Spleen (tissue), 11 donors: ENCODE measurements at regions not wholly inside any gene's neighbourhood (a gene's known extent, or its start where the extent isn't known, plus 50 kb on each side); places are given as distances from the start of the nearest gene placed in this dataset.
A peak's percentile ranks its signal among the peaks of the same experiment; 100 is the strongest.
"Not testable (repeated sequence)": the region's sequence is repeated elsewhere in the genome, so short reads cannot be mapped to it uniquely, and the experiment has no call there.

Source experiments
- DNase-seq: peaks from one replicate; pipeline ENCODE4 v3.0.0-alpha.2; 2020
- H3K27ac ChIP-seq, 8 donors: fragments of 200-600 bp; sonication (generic) in 7 of 8; 1 replicate in 4 of 8; 2 replicates in 4 of 8; pipeline versions ENCODE4 v1.5.0 to v1.8.0; 2016 to 2021; ENCODE audit warnings: inconsistent platforms in 4 of 8, mild to moderate bottlenecking in 4 of 8, moderate library complexity in 1 of 8
- H3K27me3 ChIP-seq, 7 donors: fragments of 200-600 bp; sonication (generic) in 6 of 7; replicated peaks in 1 of 7; 1 replicate in 4 of 7; 2 replicates in 3 of 7; pipeline versions ENCODE4 v1.5.0 to v1.8.0; 2016 to 2021; ENCODE audit warnings: inconsistent platforms in 3 of 7, mild to moderate bottlenecking in 1 of 7
- H3K36me3 ChIP-seq, 6 donors: fragments of 200-600 bp; sonication (generic) in 5 of 6; 1 replicate in 4 of 6; 2 replicates in 2 of 6; pipeline versions ENCODE4 v1.5.0 to v1.8.0; 2016 to 2021; ENCODE audit warnings: inconsistent platforms in 2 of 6
- H3K4me1 ChIP-seq, 6 donors: fragments of 200-600 bp; sonication (generic) in 5 of 6; 1 replicate in 3 of 6; 2 replicates in 3 of 6; pipeline versions ENCODE4 v1.5.0 to v1.8.0; 2016 to 2021; ENCODE audit warnings: inconsistent platforms in 3 of 6
- H3K4me3 ChIP-seq, 8 donors: fragments of 200-600 bp; sonication (generic) in 7 of 8; 1 replicate in 4 of 8; 2 replicates in 4 of 8; pipeline versions ENCODE4 v1.5.0 to v1.8.0; 2016 to 2021; ENCODE audit warnings: inconsistent platforms in 4 of 8, mild to moderate bottlenecking in 4 of 8, moderate library complexity in 2 of 8
- H3K9me3 ChIP-seq, 8 donors: fragments of 200-600 bp; sonication (generic) in 7 of 8; 1 replicate in 4 of 8; 2 replicates in 4 of 8; pipeline versions ENCODE4 v1.5.0 to v1.8.0; 2016 to 2021; ENCODE audit warnings: inconsistent platforms in 4 of 8
- CTCF ChIP-seq, 11 experiments: fragments of 200-600 bp in 7 of 11; fragments of 450-650 bp in 4 of 11; sonication (generic) in 4 of 11; IDR thresholded peaks in 8 of 11; conservative IDR thresholded peaks in 3 of 11; 1 replicate in 7 of 11; 2 replicates in 4 of 11; pipeline versions ENCODE4 v1.4.0 to v1.8.0; 2016 to 2021; ENCODE audit warnings: antibody characterized with exemption in 11 of 11, inconsistent platforms in 4 of 11, mild to moderate bottlenecking in 1 of 11
- POLR2A ChIP-seq, 3 donors: fragments of 450-650 bp; IDR thresholded peaks; one replicate each; pipeline ENCODE4 v1.5.1; 2017; ENCODE audit warnings: antibody characterized with exemption in 3 of 3, mild to moderate bottlenecking in 1 of 3
- POLR2AphosphoS5 ChIP-seq, 3 donors: sonication (generic); formaldehyde crosslinking; IDR thresholded peaks; one replicate each; pipeline ENCODE4 v1.5.1; 2017; ENCODE audit warnings: antibody characterized with exemption in 3 of 3
- WGBS, 5 donors: extraction: QIAGEN DNeasy Blood & Tissue Kit in 3 of 5; methylation state at CpG; one replicate each; pipeline versions ENCODE4 v1.1.5 to v1.1.7; 2013 to 2018; 5-methylcytosine and 5-hydroxymethylcytosine counted together
- intact Hi-C: fragments of 100-400 bp; cut with DNase I; formaldehyde crosslinking; loops from one replicate; pipeline ENCODE4 v1.15.0; 2023; ENCODE audit warnings: low total_unique reads
- donor health status: healthy with polysubstance abuse.
- donor health status: DM: no; HTN: no; CAD: no; lungs with moderate emphysema.
- donor health status: DM: no; HTN: no; CAD: no.
- donor health status: Bipolar disorder and iron deficiency.
- donor health status: healthy.
- donor health status: DM: no; HTN: no; CAD: no.
- donor health status: DM: yes; HTN: yes; CAD: no.

GRCh38 chr12:107600581-107601144 is 84.9 kb upstream of the PWP1 start:
- TF ChIP-seq CTCF (IDR thresholded peaks at IDR 0.05 in 8 of 11, conservative IDR thresholded peaks at IDR 0.05 in 3 of 11) = no peak
- TF ChIP-seq POLR2AphosphoS5 (IDR thresholded peaks at IDR 0.05) = no peak
- no peak for TF ChIP-seq POLR2A (IDR thresholded peaks at IDR 0.05)
- WGBS, 5 donors = 64 to 85% (median 77%) methylated on average over 4 of the region's 4 CpGs

GRCh38 chr12:107602446-107602845 is 83.2 kb upstream of the PWP1 start:
- Histone ChIP-seq H3K36me3 (no peaks in the 10 kb centered on the region), H3K27ac (no peak overlapping the region)
- 85 to 95% (median 93%) methylated on average over 9 of the region's 9 CpGs for WGBS, 5 donors

More at GRCh38 chr12:107600581-107601144, 84.9 kb upstream of the PWP1 start:
- intact Hi-C loops = no loop called here
- Histone ChIP-seq H3K27me3 (no peaks in the 10 kb centered on the region), H3K27ac (no peak overlapping the region), H3K4me1 (no peaks in the 10 kb centered on the region), H3K9me3 (no peaks in the 10 kb centered on the region), H3K36me3 (no peaks in the 10 kb centered on the region), H3K4me3 (no peak overlapping the region)
- no peak for DNase-seq

GRCh38 chr12:107605293-107605692 is 80.3 kb upstream of the PWP1 start:
- Histone ChIP-seq H3K27me3 (peaks cover 0 to 3% (median 0%) of the 10 kb centered on the region in 7 donors), H3K36me3 (no peaks in the 10 kb centered on the region), H3K4me3 (no peak overlapping the region), H3K27ac (no peak overlapping the region), H3K9me3 (no peaks in the 10 kb centered on the region), H3K4me1 (no peaks in the 10 kb centered on the region)
- TF ChIP-seq CTCF (IDR thresholded peaks at IDR 0.05 in 8 of 11, conservative IDR thresholded peaks at IDR 0.05 in 3 of 11) (no peak), POLR2AphosphoS5 (IDR thresholded peaks at IDR 0.05) (no peak), POLR2A (IDR thresholded peaks at IDR 0.05) (no peak)
- intact Hi-C loops = no loop called here
- 52 to 77% (median 61%) methylated on average over 3 of the region's 3 CpGs for WGBS, 5 donors
- no peak for DNase-seq

More at GRCh38 chr12:107602446-107602845, 83.2 kb upstream of the PWP1 start:
- TF ChIP-seq CTCF (IDR thresholded peaks at IDR 0.05 in 8 of 11, conservative IDR thresholded peaks at IDR 0.05 in 3 of 11) (no peak), POLR2AphosphoS5 (IDR thresholded peaks at IDR 0.05) (no peak), POLR2A (IDR thresholded peaks at IDR 0.05) (no peak)
- no peak for DNase-seq
- H3K9me3 ChIP-seq = no peaks in the 10 kb centered on the region
- H3K27me3 ChIP-seq = no peaks in the 10 kb centered on the region
- no peaks in the 10 kb centered on the region for H3K4me1 ChIP-seq
- intact Hi-C loops = no loop called here
- H3K4me3 ChIP-seq = no peak overlapping the region

GRCh38 chr12:107607464-107608392 is 77.9 kb upstream of the PWP1 start:
- H3K27ac ChIP-seq = no peak overlapping the region
- peak; percentile 94 for DNase-seq
- TF ChIP-seq POLR2A (IDR thresholded peaks at IDR 0.05) (no peak), CTCF (IDR thresholded peaks at IDR 0.05 in 8 of 11, conservative IDR thresholded peaks at IDR 0.05 in 3 of 11) (peak; percentile 60 to 92 (median 82)), POLR2AphosphoS5 (IDR thresholded peaks at IDR 0.05) (no peak)
- intact Hi-C loops = loop anchor here (2.0 kb wide), 1 partner anchor 475 kb away; no protein-coding TSS in a partner anchor
- no peak overlapping the region for H3K4me3 ChIP-seq
- H3K9me3 ChIP-seq = no peaks in the 10 kb centered on the region
- H3K4me1 ChIP-seq = no peaks in the 10 kb centered on the region
- H3K36me3 ChIP-seq = no peaks in the 10 kb centered on the region
- H3K27me3 ChIP-seq = peaks cover 0 to 3% (median 0%) of the 10 kb centered on the region in 7 donors
- WGBS, 5 donors = 41 to 54% (median 49%) methylated on average over 21 of the region's 21 CpGs

GRCh38 chr12:107608779-107609178 is 76.8 kb upstream of the PWP1 start:
- intact Hi-C loops = not testable (repeated sequence)

More at GRCh38 chr12:107608779-107609178, 76.8 kb upstream of the PWP1 start:
- not testable (repeated sequence) for H3K4me1 ChIP-seq, DNase-seq, H3K9me3 ChIP-seq, H3K27ac ChIP-seq, H3K36me3 ChIP-seq, H3K27me3 ChIP-seq, H3K4me3 ChIP-seq
- 90 to 96% (median 93%) methylated on average over 5 of the region's 5 CpGs for WGBS, 5 donors
